SU-DHL-6 (cell line): ENCODE measurements at regions not wholly inside any gene's neighbourhood (a gene's known extent, or its start where the extent isn't known, plus 50 kb on each side); places are given as distances from the start of the nearest gene placed in this dataset.

ENCODE experiments used
- CTCF ChIP-seq: fragments of 200-600 bp; sonication (generic); IDR thresholded peaks from one replicate; pipeline ENCODE4 v1.5.1; 2017; ENCODE audit warnings: antibody characterized with exemption, mild to moderate bottlenecking, low read length, moderate library complexity; ENCODE audit not compliant: insufficient read depth, poor library complexity, severe bottlenecking
- EZH2phosphoT487 ChIP-seq: fragments of 200-600 bp; sonication (generic), shearing (Covaris generic); conservative IDR thresholded peaks from 2 replicates; pipeline ENCODE4 v1.6.1; 2018; ENCODE audit warnings: mild to moderate bottlenecking, antibody characterized with exemption, low read length, moderate library complexity, mixed read lengths

- TF ChIP-seq EZH2phosphoT487: no peak
- TF ChIP-seq CTCF: no peak
These were observed 188.0 kb downstream of the EXOC5 start for GRCh38 chr14:57080691-57081090.
